ENCODE measurements at regions not wholly inside any gene's neighbourhood (a gene's known extent, or its start where the extent isn't known, plus 50 kb on each side); places are given as distances from the start of the nearest gene placed in this dataset.

DNA sequence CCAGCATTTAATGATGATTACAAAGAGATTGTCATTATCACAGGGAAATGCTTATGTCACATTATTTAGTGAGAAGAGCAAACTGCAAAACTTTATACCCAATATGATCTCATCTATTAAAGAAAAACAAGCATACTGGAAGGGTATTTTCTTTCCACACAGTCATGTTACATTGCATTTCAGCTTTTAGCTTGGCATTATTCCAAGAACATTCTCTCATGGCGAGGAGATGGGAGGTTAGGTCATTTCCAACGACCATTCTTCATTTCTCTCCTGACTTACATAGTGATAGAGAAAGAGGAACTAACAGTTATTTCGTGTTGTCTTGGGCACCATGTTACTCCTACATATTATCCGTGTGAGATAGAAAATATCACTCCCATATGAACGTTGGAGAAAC, 309.4 kb upstream of the XYLT1 start:
- TF ChIP-seq, protein P1, sequence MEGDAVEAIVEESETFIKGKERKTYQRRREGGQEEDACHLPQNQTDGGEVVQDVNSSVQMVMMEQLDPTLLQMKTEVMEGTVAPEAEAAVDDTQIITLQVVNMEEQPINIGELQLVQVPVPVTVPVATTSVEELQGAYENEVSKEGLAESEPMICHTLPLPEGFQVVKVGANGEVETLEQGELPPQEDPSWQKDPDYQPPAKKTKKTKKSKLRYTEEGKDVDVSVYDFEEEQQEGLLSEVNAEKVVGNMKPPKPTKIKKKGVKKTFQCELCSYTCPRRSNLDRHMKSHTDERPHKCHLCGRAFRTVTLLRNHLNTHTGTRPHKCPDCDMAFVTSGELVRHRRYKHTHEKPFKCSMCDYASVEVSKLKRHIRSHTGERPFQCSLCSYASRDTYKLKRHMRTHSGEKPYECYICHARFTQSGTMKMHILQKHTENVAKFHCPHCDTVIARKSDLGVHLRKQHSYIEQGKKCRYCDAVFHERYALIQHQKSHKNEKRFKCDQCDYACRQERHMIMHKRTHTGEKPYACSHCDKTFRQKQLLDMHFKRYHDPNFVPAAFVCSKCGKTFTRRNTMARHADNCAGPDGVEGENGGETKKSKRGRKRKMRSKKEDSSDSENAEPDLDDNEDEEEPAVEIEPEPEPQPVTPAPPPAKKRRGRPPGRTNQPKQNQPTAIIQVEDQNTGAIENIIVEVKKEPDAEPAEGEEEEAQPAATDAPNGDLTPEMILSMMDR (IDR thresholded peaks at IDR 0.05): no peak
- TF ChIP-seq EZH2 (IDR thresholded peaks at IDR 0.05; ENCODE audit: borderline replicate concordance, insufficient read depth, low read depth, low read length, poor library complexity, severe bottlenecking): no peak

Measured in B cell (primary cell).